T1000 (cell line): ENCODE measurements at regions not wholly inside any gene's neighbourhood (a gene's known extent, or its start where the extent isn't known, plus 50 kb on each side); places are given as distances from the start of the nearest gene placed in this dataset.

ENCODE experiments used
- DNase-seq: peaks from one replicate; lab custom pipeline; 2025; ENCODE audit warnings: mixed read lengths; lab: John Stamatoyannopoulos, UW

GRCh38 chr1:14531519-14531918 is 67.0 kb upstream of the KAZN start:
- no peak for DNase-seq

DNA sequence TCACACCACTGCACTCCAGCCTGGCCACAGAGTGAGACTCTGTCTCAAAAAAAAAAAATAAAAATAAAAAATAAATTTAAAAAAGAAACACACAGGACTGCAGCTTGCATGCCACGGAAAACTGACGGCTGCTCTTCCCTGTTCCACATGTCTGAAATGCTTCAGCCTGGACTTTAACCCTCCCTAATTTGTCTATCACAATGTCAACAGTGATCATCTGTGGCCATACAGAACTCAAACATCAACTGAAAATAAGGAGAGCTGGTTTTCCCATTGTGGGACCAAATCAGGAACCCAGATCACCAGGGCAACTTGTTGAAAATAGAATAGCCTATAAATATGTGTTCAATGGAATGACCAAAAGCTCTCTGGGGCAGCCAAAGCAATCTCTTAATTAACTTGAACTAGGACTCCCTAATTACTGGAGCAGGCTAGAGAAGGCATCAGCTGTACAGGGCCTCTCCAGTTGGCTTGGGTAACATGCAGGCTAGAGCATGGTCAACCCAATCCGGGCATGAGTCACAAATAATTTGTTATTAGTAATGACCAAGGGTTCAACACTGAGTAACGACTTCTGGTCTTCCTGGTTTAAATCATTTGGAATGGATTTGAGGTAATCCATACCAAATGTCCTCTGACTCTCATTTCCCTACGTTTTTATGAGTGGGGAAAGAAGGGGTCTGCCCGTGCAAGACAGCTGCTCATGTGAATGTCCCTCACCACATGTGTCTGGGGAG is 62.7 kb upstream of the KAZN start:
- no peak for DNase-seq

DNA sequence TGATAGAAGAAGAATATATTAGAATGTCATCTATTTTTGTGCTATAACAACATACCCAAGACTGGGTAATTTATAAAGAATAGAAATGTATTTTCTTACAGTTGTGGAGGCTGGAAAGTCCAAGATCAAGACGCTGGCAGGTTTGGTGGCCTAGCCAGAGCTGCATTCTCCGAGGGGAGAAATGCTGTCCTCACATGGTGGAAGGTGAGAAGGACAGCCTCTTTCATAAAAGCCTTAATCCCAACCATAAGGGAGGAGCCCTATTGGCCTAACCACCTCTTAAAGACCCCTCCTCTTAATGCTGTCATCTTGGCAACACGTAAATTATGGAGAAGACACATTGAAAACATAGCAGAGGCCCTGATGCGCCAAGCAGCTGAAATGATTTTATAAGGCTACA is 60.1 kb upstream of the KAZN start:
- no peak for DNase-seq

- no peak for DNase-seq
Observed at GRCh38 chr1:14539309-14539708, 59.2 kb upstream of the KAZN start.

- no peak for DNase-seq
Observed at GRCh38 chr1:14539953-14540563, 58.4 kb upstream of the KAZN start.

GRCh38 chr1:14541348-14541747 is 57.1 kb upstream of the KAZN start:
- DNase-seq = no peak

DNA sequence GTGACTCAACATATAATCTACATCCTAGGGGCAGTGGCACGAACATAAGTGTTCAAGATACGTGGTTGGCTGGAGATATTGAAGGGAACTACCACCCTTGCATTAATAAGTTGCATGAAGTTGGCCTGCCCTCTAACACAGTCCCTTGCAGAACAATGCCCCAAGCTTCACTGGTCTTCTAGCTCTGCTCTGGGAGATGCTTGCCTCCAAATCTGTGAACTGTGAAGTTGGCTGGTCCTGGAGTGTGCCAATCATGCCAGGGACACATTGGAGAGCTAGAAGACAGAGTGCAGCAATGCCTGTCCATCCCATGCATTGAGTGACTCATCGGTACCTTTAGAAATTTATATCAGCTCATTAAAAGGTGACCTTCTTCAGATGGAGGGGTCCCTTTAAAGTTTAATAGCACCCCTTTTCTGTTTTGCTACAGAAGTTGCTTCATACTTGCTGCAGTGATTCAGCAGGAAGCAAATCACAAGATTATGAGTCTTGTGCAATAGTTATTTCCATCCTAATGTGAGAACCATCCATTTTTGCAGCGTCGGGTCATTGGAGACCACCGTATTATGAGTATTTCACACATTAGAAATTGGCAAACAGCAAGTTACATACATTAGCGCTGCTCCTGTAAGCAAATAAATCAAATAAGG is 55.2 kb upstream of the KAZN start:
- peak; percentile 28 for DNase-seq

- DNase-seq = no peak
Observed at GRCh38 chr1:14544319-14544718, 54.2 kb upstream of the KAZN start.

- DNase-seq = no peak
Observed at GRCh38 chr1:14545422-14546025, 53.0 kb upstream of the KAZN start.

- no peak for DNase-seq
Observed at GRCh38 chr1:14546416-14546815, 52.1 kb upstream of the KAZN start.
